Stimulated activated CD8-positive, alpha-beta memory T cell treated with anti-CD3 and anti-CD28 coated beads, Interleukin-7, amount 100 ng/mL, for 24 hours (primary cell): ENCODE measurements at regions not wholly inside any gene's neighbourhood (a gene's known extent, or its start where the extent isn't known, plus 50 kb on each side); places are given as distances from the start of the nearest gene placed in this dataset.

Source experiments
- DNase-seq: peaks from one replicate; pipeline ENCODE4 v3.0.0-alpha.2; 2020; ENCODE audit warnings: low read depth

GRCh38 chr18:43648002-43648401 is 370.7 kb upstream of the SYT4 start:
- DNase-seq = no peak

- DNase-seq = no peak
Observed at GRCh38 chr18:43649649-43650357, 372.5 kb upstream of the SYT4 start.

GRCh38 chr18:43650426-43650825 is 373.1 kb upstream of the SYT4 start:
- DNase-seq = no peak

GRCh38 chr18:43651057-43651456 is 373.8 kb upstream of the SYT4 start:
- DNase-seq = no peak

GRCh38 chr18:43656547-43656946 is 379.3 kb upstream of the SYT4 start:
- no peak for DNase-seq

- no peak for DNase-seq
Observed at GRCh38 chr18:43661570-43661969, 384.3 kb upstream of the SYT4 start.

GRCh38 chr18:43662657-43663056 is 385.4 kb upstream of the SYT4 start:
- no peak for DNase-seq

- no peak for DNase-seq
Observed at GRCh38 chr18:43663159-43663558, 385.9 kb upstream of the SYT4 start.

- no peak for DNase-seq
Observed at GRCh38 chr18:43664487-43665008, 387.3 kb upstream of the SYT4 start.

GRCh38 chr18:43665105-43665788 is 388.0 kb upstream of the SYT4 start:
- DNase-seq = no peak

GRCh38 chr18:43668866-43669265 is 391.6 kb upstream of the SYT4 start:
- DNase-seq = no peak

- no peak for DNase-seq
Observed at GRCh38 chr18:43671431-43671830, 394.1 kb upstream of the SYT4 start.

- no peak for DNase-seq
Observed at GRCh38 chr18:43680096-43680495, 402.8 kb upstream of the SYT4 start.

- DNase-seq = no peak
Observed at GRCh38 chr18:43681661-43682060, 404.4 kb upstream of the SYT4 start.

- no peak for DNase-seq
Observed at GRCh38 chr18:43682196-43682595, 404.9 kb upstream of the SYT4 start.

GRCh38 chr18:43686709-43687108 is 409.4 kb upstream of the SYT4 start:
- no peak for DNase-seq

GRCh38 chr18:43692099-43692690 is 414.9 kb upstream of the SYT4 start:
- no peak for DNase-seq

- DNase-seq = no peak
Observed at GRCh38 chr18:43702399-43702798, 425.1 kb upstream of the SYT4 start.

GRCh38 chr18:43703050-43703449 is 425.8 kb upstream of the SYT4 start:
- no peak for DNase-seq

- no peak for DNase-seq
Observed at GRCh38 chr18:43705850-43706249, 428.6 kb upstream of the SYT4 start.

- DNase-seq = no peak
Observed at GRCh38 chr18:43710135-43710534, 432.8 kb upstream of the SYT4 start.

- no peak for DNase-seq
Observed at GRCh38 chr18:43714343-43715010, 437.2 kb upstream of the SYT4 start.
